CD14-positive monocyte (primary cell): ENCODE measurements at regions not wholly inside any gene's neighbourhood (a gene's known extent, or its start where the extent isn't known, plus 50 kb on each side); places are given as distances from the start of the nearest gene placed in this dataset.

Experiments used
- DNase-seq, 3 donors: peaks; one replicate each; pipeline ENCODE4 v3.0.0-alpha.2; 2011 to 2022
- H2AFZ ChIP-seq: 2 replicates; pipeline ENCODE4 v1.6.0; 2012; ENCODE audit warnings: mild to moderate bottlenecking, low read depth, low read length, inconsistent platforms; ENCODE audit not compliant: insufficient read depth, poor library complexity, severe bottlenecking
- H3K27ac ChIP-seq, 2 donors: 1 replicate in 1 of 2; 2 replicates in 1 of 2; pipeline ENCODE4 v1.5.1; 2012 to 2013; ENCODE audit warnings: low read length in 2 of 2, control low read depth in 1 of 2, inconsistent platforms in 1 of 2, low read depth in 1 of 2, mild to moderate bottlenecking in 1 of 2
- H3K27me3 ChIP-seq, 2 donors: one replicate each; pipeline versions ENCODE4 v1.6.0 to v1.6.1; 2011 to 2013; ENCODE audit warnings: low read length in 2 of 2; ENCODE audit not compliant: control insufficient read depth in 2 of 2, insufficient read depth in 2 of 2
- H3K36me3 ChIP-seq, 2 donors: replicated peaks in 1 of 2; 1 replicate in 1 of 2; 2 replicates in 1 of 2; pipeline versions ENCODE4 v1.5.1 to v1.6.1; 2012 to 2013; ENCODE audit warnings: low read length in 2 of 2, control low read depth in 1 of 2, inconsistent platforms in 1 of 2, mild to moderate bottlenecking in 1 of 2; ENCODE audit not compliant: insufficient read depth in 2 of 2, control insufficient read depth in 1 of 2
- H3K4me1 ChIP-seq, 2 donors: 1 replicate in 1 of 2; 2 replicates in 1 of 2; pipeline versions ENCODE4 v1.5.1 to v1.6.1; 2012 to 2013; ENCODE audit warnings: low read length in 2 of 2, control low read depth in 1 of 2, inconsistent platforms in 1 of 2, mild to moderate bottlenecking in 1 of 2, moderate library complexity in 1 of 2; ENCODE audit not compliant: insufficient read depth in 2 of 2, control insufficient read depth in 1 of 2
- H3K4me2 ChIP-seq: replicated peaks from 2 replicates; pipeline ENCODE3; 2012; ENCODE audit warnings: low read length, moderate library complexity, mild to moderate bottlenecking; ENCODE audit not compliant: poor library complexity, severe bottlenecking; ENCODE audit errors: extremely low read depth
- H3K4me3 ChIP-seq, 3 experiments: fragments of 200-600 bp in 1 of 3; sonication (generic) in 1 of 3; replicated peaks in 1 of 3; 1 replicate in 2 of 3; 2 replicates in 1 of 3; pipeline ENCODE4 v1.5.1; 2011 to 2013; ENCODE audit warnings: low read length in 3 of 3, mild to moderate bottlenecking in 3 of 3, control low read depth in 2 of 3, low read depth in 2 of 3, inconsistent platforms in 1 of 3, moderate library complexity in 1 of 3
- H3K79me2 ChIP-seq: 2 replicates; pipeline ENCODE4 v1.6.0; 2012; ENCODE audit warnings: mild to moderate bottlenecking, control low read depth, inconsistent platforms, low read length, moderate library complexity; ENCODE audit not compliant: insufficient read depth
- H3K9ac ChIP-seq: 2 replicates; pipeline ENCODE4 v1.6.0; 2017; ENCODE audit warnings: low read length, mild to moderate bottlenecking; ENCODE audit not compliant: insufficient read depth, poor library complexity, severe bottlenecking
- H3K9me3 ChIP-seq, 2 donors: replicated peaks in 1 of 2; 1 replicate in 1 of 2; 2 replicates in 1 of 2; pipeline versions ENCODE4 v1.5.1 to v1.6.1; 2012 to 2013; ENCODE audit warnings: low read length in 2 of 2, control low read depth in 1 of 2; ENCODE audit not compliant: control insufficient read depth in 1 of 2, insufficient read depth in 1 of 2
- H4K20me1 ChIP-seq: 2 replicates; pipeline ENCODE4 v1.6.0; 2012; ENCODE audit warnings: mild to moderate bottlenecking, low read length, control low read depth, moderate library complexity; ENCODE audit not compliant: insufficient read depth
- H3K27ac Mint-ChIP-seq, 7 donors: one replicate each; pipeline ENCODE4 v1.8.0; 2020; ENCODE audit warnings: mild to moderate bottlenecking in 7 of 7, mixed read lengths in 7 of 7, moderate library complexity in 6 of 7, inconsistent platforms in 2 of 7
- H3K27me3 Mint-ChIP-seq, 3 donors: one replicate each; pipeline ENCODE4 v1.8.0; 2021 to 2022; ENCODE audit warnings: low read depth in 3 of 3, mild to moderate bottlenecking in 3 of 3, mixed read lengths in 3 of 3, moderate library complexity in 3 of 3, inconsistent platforms in 1 of 3
- H3K36me3 Mint-ChIP-seq, 2 donors: one replicate each; pipeline ENCODE4 v1.8.0; 2020; ENCODE audit warnings: mixed read lengths in 2 of 2, inconsistent platforms in 1 of 2, mild to moderate bottlenecking in 1 of 2
- H3K4me1 Mint-ChIP-seq: one replicate; pipeline ENCODE4 v1.8.0; 2020; ENCODE audit warnings: mild to moderate bottlenecking, mixed read lengths
- H3K4me3 Mint-ChIP-seq, 2 donors: one replicate each; pipeline ENCODE4 v1.8.0; 2020; ENCODE audit warnings: mild to moderate bottlenecking in 2 of 2, mixed read lengths in 2 of 2, moderate library complexity in 1 of 2
- H3K9me3 Mint-ChIP-seq, 7 donors: one replicate each; pipeline ENCODE4 v1.8.0; 2020 to 2022; ENCODE audit warnings: mixed read lengths in 7 of 7, mild to moderate bottlenecking in 6 of 7, moderate library complexity in 6 of 7, inconsistent platforms in 2 of 7
- CTCF ChIP-seq: fragments of 200-600 bp; IDR thresholded peaks from one replicate; pipeline ENCODE4 v1.8.0; 2022; ENCODE audit warnings: antibody characterized with exemption, mild to moderate bottlenecking
- whole genome bisulfite sequencing: methylation state at CpG from one replicate; pipeline ENCODE4 v1.1.5; 2013; ENCODE audit warnings: missing lambda C conversion rate; ENCODE audit not compliant: insufficient coverage; 5-methylcytosine and 5-hydroxymethylcytosine counted together
- intact Hi-C, 2 donors: fragments of 100-400 bp; cut with micrococcal nuclease; formaldehyde crosslinking; loops; one replicate each; pipeline versions ENCODE4 v1.15.0 to v1.15.1; 2023

- H3K9ac ChIP-seq = no peak overlapping the region
- H3K4me1 Mint-ChIP-seq = no peaks in the 10 kb centered on the region
- no peak overlapping the region for H3K27ac ChIP-seq
- peaks cover 0 to 10% (median 5%) of the 10 kb centered on the region in 7 donors for H3K9me3 Mint-ChIP-seq
- H3K4me3 ChIP-seq = no peak overlapping the region
- intact Hi-C loops = no loop called here
- no peak overlapping the region for H3K27ac Mint-ChIP-seq
- H3K36me3 Mint-ChIP-seq = no peaks in the 10 kb centered on the region
- H3K36me3 ChIP-seq = no peaks in the 10 kb centered on the region
- no peak for TF ChIP-seq CTCF
- DNase-seq = no peak
- H3K79me2 ChIP-seq = no peaks in the 10 kb centered on the region
- H2AFZ ChIP-seq = no peak overlapping the region
- no peaks in the 10 kb centered on the region for H3K4me1 ChIP-seq
- no CpG with 5 or more reads among the region's 1 CpG for WGBS
- H4K20me1 ChIP-seq = no peaks in the 10 kb centered on the region
- H3K4me2 ChIP-seq = no peak overlapping the region
- H3K27me3 ChIP-seq = no peaks in the 10 kb centered on the region
- no peaks in the 10 kb centered on the region for H3K9me3 ChIP-seq
- no peak overlapping the region for H3K4me3 Mint-ChIP-seq
- no peaks in the 10 kb centered on the region for H3K27me3 Mint-ChIP-seq
These were observed 519.1 kb downstream of the MDFIC start for GRCh38 chr7:115441033-115441432.

GRCh38 chr7:115435178-115435577, 513.3 kb downstream of the MDFIC start:
- Mint-ChIP-seq H3K4me1 (no peaks in the 10 kb centered on the region), H3K9me3 (peaks cover 0 to 14% (median 5%) of the 10 kb centered on the region in 7 donors), H3K4me3 (no peak overlapping the region), H3K27me3 (no peaks in the 10 kb centered on the region), H3K27ac (no peak overlapping the region), H3K36me3 (no peaks in the 10 kb centered on the region)
- no peak for TF ChIP-seq CTCF
- Histone ChIP-seq H3K79me2 (no peaks in the 10 kb centered on the region), H3K4me3 (no peak overlapping the region), H3K27ac (no peak overlapping the region), H3K4me2 (no peak overlapping the region), H3K36me3 (no peaks in the 10 kb centered on the region), H4K20me1 (no peaks in the 10 kb centered on the region), H3K4me1 (no peaks in the 10 kb centered on the region), H3K27me3 (no peaks in the 10 kb centered on the region), H3K9me3 (no peaks in the 10 kb centered on the region), H2AFZ (no peak overlapping the region), H3K9ac (no peak overlapping the region)
- no peak for DNase-seq
- intact Hi-C loops = no loop called here
- no CpG with 5 or more reads among the region's 1 CpG for WGBS
